Activated naive CD8-positive, alpha-beta T cell treated with anti-CD3 and anti-CD28 coated beads, Interleukin-2, amount 50 U/mL, for 24 hours (primary cell): ENCODE measurements at regions not wholly inside any gene's neighbourhood (a gene's known extent, or its start where the extent isn't known, plus 50 kb on each side); places are given as distances from the start of the nearest gene placed in this dataset.
"Not testable (repeated sequence)": the region's sequence is repeated elsewhere in the genome, so short reads cannot be mapped to it uniquely, and the experiment has no call there.

Source experiments
- ATAC-seq: fragments of 150-1000 bp; cut with Tn5 transposase; one replicate; pipeline ENCODE4 v1.10.0; 2021
- DNase-seq: peaks from one replicate; pipeline ENCODE4 v3.0.0; 2021
- H3K27ac Mint-ChIP-seq: one replicate; pipeline ENCODE4 v1.8.0; 2021; ENCODE audit warnings: mild to moderate bottlenecking, mixed read lengths
- H3K27me3 Mint-ChIP-seq: one replicate; pipeline ENCODE4 v1.8.0; 2021; ENCODE audit warnings: mixed read lengths
- H3K36me3 Mint-ChIP-seq: one replicate; pipeline ENCODE4 v1.8.0; 2021; ENCODE audit warnings: low read depth, mixed read lengths
- H3K4me1 Mint-ChIP-seq: one replicate; pipeline ENCODE4 v1.8.0; 2021; ENCODE audit warnings: mixed read lengths
- H3K4me3 Mint-ChIP-seq: one replicate; pipeline ENCODE4 v1.8.0; 2021; ENCODE audit warnings: mild to moderate bottlenecking, moderate library complexity, mixed read lengths
- H3K9me3 Mint-ChIP-seq: one replicate; pipeline ENCODE4 v1.8.0; 2021; ENCODE audit warnings: mixed read lengths

- Mint-ChIP-seq H3K9me3 (peaks cover 9% of the 10 kb centered on the region), H3K27me3 (no peaks in the 10 kb centered on the region), H3K4me3 (no peak overlapping the region), H3K4me1 (peaks cover 75% of the 10 kb centered on the region), H3K36me3 (peaks cover 7% of the 10 kb centered on the region), H3K27ac (peak overlapping the region; percentile 90)
- DNase-seq: no peak
- ATAC-seq: no peak
Measured at GRCh38 chr4:184280591-184281071, 63.0 kb upstream of the ENPP6 start.

GRCh38 chr4:184280137-184280536 lies 62.5 kb upstream of the ENPP6 start:
- Mint-ChIP-seq H3K36me3 (peaks cover 7% of the 10 kb centered on the region), H3K4me1 (peaks cover 74% of the 10 kb centered on the region), H3K4me3 (no peak overlapping the region), H3K27me3 (no peaks in the 10 kb centered on the region), H3K27ac (peak overlapping the region; percentile 90), H3K9me3 (peaks cover 9% of the 10 kb centered on the region)
- DNase-seq: no peak
- no peak for ATAC-seq

GRCh38 chr4:184279496-184280061 lies 61.9 kb upstream of the ENPP6 start:
- DNase-seq (no peak), ATAC-seq (no peak)
- peaks cover 68% of the 10 kb centered on the region for H3K4me1 Mint-ChIP-seq
- no peaks in the 10 kb centered on the region for H3K27me3 Mint-ChIP-seq
- H3K9me3 Mint-ChIP-seq: peaks cover 9% of the 10 kb centered on the region
- H3K36me3 Mint-ChIP-seq: peaks cover 7% of the 10 kb centered on the region
- H3K4me3 Mint-ChIP-seq: no peak overlapping the region
- no peak overlapping the region for H3K27ac Mint-ChIP-seq

GRCh38 chr4:184277769-184278168 lies 60.1 kb upstream of the ENPP6 start:
- not testable (repeated sequence) for DNase-seq, ATAC-seq, H3K9me3 Mint-ChIP-seq, H3K4me3 Mint-ChIP-seq, H3K27me3 Mint-ChIP-seq, H3K36me3 Mint-ChIP-seq
- peaks cover 56% of the 10 kb centered on the region for H3K4me1 Mint-ChIP-seq
- H3K27ac Mint-ChIP-seq: peak overlapping the region; percentile 9

- H3K9me3 Mint-ChIP-seq, H3K36me3 Mint-ChIP-seq, H3K27me3 Mint-ChIP-seq, ATAC-seq, DNase-seq, H3K4me3 Mint-ChIP-seq, H3K27ac Mint-ChIP-seq: not testable (repeated sequence)
- H3K4me1 Mint-ChIP-seq: peaks cover 48% of the 10 kb centered on the region
Measured at GRCh38 chr4:184277010-184277409, 59.3 kb upstream of the ENPP6 start.

GRCh38 chr4:184276346-184276745 lies 58.7 kb upstream of the ENPP6 start:
- H3K9me3 Mint-ChIP-seq, H3K27me3 Mint-ChIP-seq, H3K27ac Mint-ChIP-seq, DNase-seq, H3K4me3 Mint-ChIP-seq, H3K36me3 Mint-ChIP-seq, ATAC-seq: not testable (repeated sequence)
- peaks cover 42% of the 10 kb centered on the region for H3K4me1 Mint-ChIP-seq

- H3K27ac Mint-ChIP-seq: no peak overlapping the region
- H3K27me3 Mint-ChIP-seq: no peaks in the 10 kb centered on the region
- H3K4me1 Mint-ChIP-seq: peaks cover 37% of the 10 kb centered on the region
- ATAC-seq (no peak), DNase-seq (no peak)
- H3K9me3 Mint-ChIP-seq: peaks cover 9% of the 10 kb centered on the region
- H3K36me3 Mint-ChIP-seq: peaks cover 7% of the 10 kb centered on the region
- no peak overlapping the region for H3K4me3 Mint-ChIP-seq
Measured at GRCh38 chr4:184275766-184276165, 58.1 kb upstream of the ENPP6 start.

GRCh38 chr4:184274286-184274951 lies 56.7 kb upstream of the ENPP6 start:
- Mint-ChIP-seq H3K36me3 (peaks cover 7% of the 10 kb centered on the region), H3K4me3 (no peak overlapping the region), H3K27me3 (no peaks in the 10 kb centered on the region), H3K27ac (no peak overlapping the region), H3K9me3 (peaks cover 9% of the 10 kb centered on the region), H3K4me1 (peaks cover 38% of the 10 kb centered on the region)
- ATAC-seq: no peak
- DNase-seq: no peak

GRCh38 chr4:184273166-184274147 lies 55.8 kb upstream of the ENPP6 start:
- Mint-ChIP-seq H3K27me3 (no peaks in the 10 kb centered on the region), H3K36me3 (peaks cover 7% of the 10 kb centered on the region), H3K27ac (peak overlapping the region; percentile 5), H3K4me3 (no peak overlapping the region), H3K4me1 (peaks cover 41% of the 10 kb centered on the region), H3K9me3 (peaks cover 9% of the 10 kb centered on the region)
- ATAC-seq: peak; percentile 51
- DNase-seq: no peak

- ATAC-seq (no peak), DNase-seq (no peak)
- H3K4me3 Mint-ChIP-seq: no peak overlapping the region
- H3K27ac Mint-ChIP-seq: no peak overlapping the region
- peaks cover 51% of the 10 kb centered on the region for H3K4me1 Mint-ChIP-seq
- H3K27me3 Mint-ChIP-seq: no peaks in the 10 kb centered on the region
- H3K9me3 Mint-ChIP-seq: no peaks in the 10 kb centered on the region
- H3K36me3 Mint-ChIP-seq: no peaks in the 10 kb centered on the region
Measured at GRCh38 chr4:184270808-184271413, 53.2 kb upstream of the ENPP6 start.

GRCh38 chr4:184269879-184270430 lies 52.3 kb upstream of the ENPP6 start:
- Mint-ChIP-seq H3K9me3 (no peaks in the 10 kb centered on the region), H3K4me3 (no peak overlapping the region), H3K27ac (peak overlapping the region; percentile 15), H3K4me1 (peaks cover 58% of the 10 kb centered on the region), H3K27me3 (no peaks in the 10 kb centered on the region), H3K36me3 (no peaks in the 10 kb centered on the region)
- DNase-seq (no peak), ATAC-seq (no peak)

GRCh38 chr4:184268584-184269160 lies 51.0 kb upstream of the ENPP6 start:
- Mint-ChIP-seq H3K36me3 (no peaks in the 10 kb centered on the region), H3K27ac (peak overlapping the region; percentile 93), H3K27me3 (no peaks in the 10 kb centered on the region), H3K9me3 (no peaks in the 10 kb centered on the region), H3K4me1 (peaks cover 61% of the 10 kb centered on the region), H3K4me3 (peak overlapping the region; percentile 81)
- ATAC-seq (no peak), DNase-seq (no peak)

GRCh38 chr4:184267673-184268583 lies 50.3 kb upstream of the ENPP6 start:
- DNase-seq (peak; percentile 72), ATAC-seq (peak; percentile 85)
- peak overlapping the region; percentile 93 for H3K27ac Mint-ChIP-seq
- H3K4me1 Mint-ChIP-seq: peaks cover 68% of the 10 kb centered on the region
- H3K9me3 Mint-ChIP-seq: no peaks in the 10 kb centered on the region
- H3K27me3 Mint-ChIP-seq: no peaks in the 10 kb centered on the region
- peak overlapping the region; percentile 81 for H3K4me3 Mint-ChIP-seq
- H3K36me3 Mint-ChIP-seq: no peaks in the 10 kb centered on the region
